Endothelial cell of umbilical vein (primary cell): ENCODE measurements at regions not wholly inside any gene's neighbourhood (a gene's known extent, or its start where the extent isn't known, plus 50 kb on each side); places are given as distances from the start of the nearest gene placed in this dataset.

ENCODE experiments used
- BruUV-seq: library from RNA; stranded (reverse); fragments of 400-500 nt; replicated peaks from 2 replicates; lab custom pipeline; 2021; lab: Mats Ljungman, UMichigan
- CTCF ChIA-PET: fragments of 300-600, 350-600 bp; sonication (Branson Sonifier 250); formaldehyde crosslinking; loops from one replicate; lab custom pipeline; 2021; ENCODE audit warnings: antibody characterized with exemption, inconsistent platforms; lab: Charles Lee
- POLR2A ChIA-PET: fragments of 300-600, 350-600 bp; sonication (Branson Sonifier 250); formaldehyde crosslinking; loops from one replicate; lab custom pipeline; 2021; ENCODE audit warnings: antibody characterized with exemption, inconsistent platforms; lab: Charles Lee
- DNase-seq: peaks from one replicate; pipeline ENCODE4 v3.0.0-alpha.2; 2011; ENCODE audit warnings: low read depth, low spot score
- FAIRE-seq: peaks from 2 replicates; lab custom pipeline; 2011; peaks lifted over from hg19 to GRCh38; lab: Jason Lieb, UNC
- H2AFZ ChIP-seq: 2 replicates; pipeline ENCODE4 v1.6.0; 2012; ENCODE audit warnings: low read depth, low read length, control low read depth, inconsistent platforms
- H3K27ac ChIP-seq: 2 replicates; pipeline ENCODE4 v1.5.1; 2011; ENCODE audit warnings: low read depth, mild to moderate bottlenecking, control low read depth, low read length, moderate library complexity; ENCODE audit not compliant: insufficient read depth
- H3K27me3 ChIP-seq, 2 experiments: 2 replicates each; pipeline versions ENCODE4 v1.6.0 to v1.6.1; 2011; ENCODE audit warnings: low read length in 2 of 2, mixed read lengths in 1 of 2; ENCODE audit not compliant: control insufficient read depth in 2 of 2, insufficient read depth in 2 of 2
- H3K36me3 ChIP-seq, 2 experiments: 2 replicates in 1 of 2; 3 replicates in 1 of 2; pipeline ENCODE4 v1.5.1; 2011; ENCODE audit warnings: low read length in 2 of 2, mild to moderate bottlenecking in 1 of 2, moderate library complexity in 1 of 2; ENCODE audit not compliant: control insufficient read depth in 2 of 2, insufficient read depth in 2 of 2; ENCODE audit errors: extremely low read depth in 1 of 2
- H3K4me1 ChIP-seq: 3 replicates; pipeline ENCODE4 v1.5.1; 2011; ENCODE audit warnings: mild to moderate bottlenecking, low read length; ENCODE audit not compliant: control insufficient read depth, insufficient read depth; ENCODE audit errors: extremely low read depth
- H3K4me2 ChIP-seq: 2 replicates; pipeline ENCODE4 v1.6.1; 2011; ENCODE audit warnings: low read length, control low read depth, mixed read lengths; ENCODE audit not compliant: insufficient read depth
- H3K4me3 ChIP-seq, 3 experiments: fragments of 200-600 bp in 1 of 3; sonication (generic), shearing (Covaris generic) in 1 of 3; replicated peaks in 1 of 3; 2 replicates each; pipeline ENCODE4 v1.5.1; 2011 to 2016; ENCODE audit warnings: control low read depth in 3 of 3, low read length in 3 of 3, mild to moderate bottlenecking in 2 of 3, inconsistent platforms in 1 of 3, low read depth in 1 of 3, moderate library complexity in 1 of 3; ENCODE audit not compliant: insufficient read depth in 1 of 3
- H3K79me2 ChIP-seq: 2 replicates; pipeline ENCODE4 v1.6.0; 2012; ENCODE audit warnings: low read length, inconsistent platforms; ENCODE audit not compliant: control insufficient read depth, insufficient read depth
- H3K9ac ChIP-seq: replicated peaks from 2 replicates; pipeline ENCODE3; 2011; ENCODE audit warnings: low read length, control low read depth; ENCODE audit not compliant: insufficient read depth; ENCODE audit errors: extremely low read depth
- H3K9me1 ChIP-seq: replicated peaks from 3 replicates; pipeline ENCODE4 v1.6.0; 2011; ENCODE audit warnings: mild to moderate bottlenecking, low read length; ENCODE audit not compliant: control insufficient read depth, insufficient read depth; ENCODE audit errors: extremely low read depth
- H3K9me3 ChIP-seq: replicated peaks from 2 replicates; pipeline ENCODE4 v1.5.1; 2012; ENCODE audit warnings: low read length, inconsistent platforms; ENCODE audit not compliant: control insufficient read depth, insufficient read depth
- H4K20me1 ChIP-seq: replicated peaks from 2 replicates; pipeline ENCODE3; 2011; ENCODE audit warnings: mild to moderate bottlenecking, low read length; ENCODE audit not compliant: control insufficient read depth, insufficient read depth; ENCODE audit errors: extremely low read depth
- EZH2 ChIP-seq: IDR thresholded peaks from 2 replicates; pipeline ENCODE4 v1.6.1; 2012; ENCODE audit warnings: borderline replicate concordance, low read depth, mild to moderate bottlenecking, moderate library complexity, low read length, inconsistent platforms; ENCODE audit not compliant: severe bottlenecking
- FOS ChIP-seq: IDR thresholded peaks from 2 replicates; pipeline ENCODE4 v1.6.1; 2011; ENCODE audit warnings: mild to moderate bottlenecking, low read length, moderate library complexity, borderline replicate concordance; ENCODE audit not compliant: insufficient read depth
- GATA2 ChIP-seq: IDR thresholded peaks from 2 replicates; pipeline ENCODE4 v1.7.0; 2011; ENCODE audit warnings: low read depth, mild to moderate bottlenecking, moderate library complexity, mixed read lengths, low read length; ENCODE audit not compliant: insufficient read length, insufficient read depth
- JUN ChIP-seq: IDR thresholded peaks from 2 replicates; pipeline ENCODE4 v1.6.1; 2011; ENCODE audit warnings: borderline replicate concordance, low read depth; ENCODE audit not compliant: insufficient read length, insufficient read depth
- MAX ChIP-seq: IDR thresholded peaks from 2 replicates; pipeline ENCODE4 v1.6.1; 2011; ENCODE audit not compliant: insufficient read depth, insufficient read length
- POLR2A ChIP-seq: IDR thresholded peaks from 2 replicates; pipeline ENCODE4 v1.6.1; 2012; ENCODE audit warnings: low read depth, mild to moderate bottlenecking, control low read depth, low read length
- dilution Hi-C: fragments of 300-500 bp; cut with MboI; formaldehyde crosslinking; loops from one replicate; pipeline ENCODE4 v1.15.0; 2019; ENCODE audit warnings: low sequenced_read_pairs; ENCODE audit not compliant: extremely low pct_ligation_motif_present
- intact Hi-C: fragments of 100-400 bp; cut with micrococcal nuclease; formaldehyde crosslinking; loops from one replicate; pipeline ENCODE4 v1.10.0; 2022
- TF ChIP-seq, protein P1 (sequence below), 2 donors: IDR thresholded peaks; 1 replicate in 1 of 2; 2 replicates in 1 of 2; pipeline ENCODE4 v1.5.1; 2011; ENCODE audit warnings: low read length in 2 of 2, mild to moderate bottlenecking in 2 of 2, moderate library complexity in 2 of 2, control low read depth in 1 of 2, inconsistent platforms in 1 of 2, low read depth in 1 of 2; ENCODE audit not compliant: insufficient read depth in 1 of 2; ENCODE audit errors: extremely low read depth in 1 of 2

DNA sequence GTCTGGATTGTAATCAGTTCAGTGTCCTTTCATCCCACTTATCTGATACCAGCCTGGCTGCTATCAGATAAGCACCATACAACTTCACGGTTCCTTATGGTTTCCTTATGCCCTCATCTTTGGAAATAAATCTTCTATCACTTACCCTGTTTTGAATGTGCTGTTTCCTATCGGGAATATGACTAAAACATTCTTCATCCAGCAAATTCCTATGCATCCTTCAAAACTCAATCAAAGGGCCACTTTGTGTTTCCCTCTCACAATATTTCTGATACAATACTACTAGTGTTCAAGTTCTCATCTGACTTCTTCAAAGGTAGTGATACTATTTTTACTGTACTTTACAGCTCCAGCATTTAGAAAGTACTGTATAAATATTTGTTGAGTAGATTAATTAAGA is 513.2 kb downstream of the OMA1 start:
- H4K20me1 ChIP-seq: no peaks in the 10 kb centered on the region
- H3K27ac ChIP-seq: no peak overlapping the region
- no peaks in the 10 kb centered on the region for H3K9me1 ChIP-seq
- H3K4me3 ChIP-seq: no peak overlapping the region
- H3K9ac ChIP-seq: no peak overlapping the region
- TF ChIP-seq GATA2 (no peak), EZH2 (no peak), POLR2A (no peak), JUN (no peak), MAX (no peak), FOS (no peak)
- TF ChIP-seq, protein P1, sequence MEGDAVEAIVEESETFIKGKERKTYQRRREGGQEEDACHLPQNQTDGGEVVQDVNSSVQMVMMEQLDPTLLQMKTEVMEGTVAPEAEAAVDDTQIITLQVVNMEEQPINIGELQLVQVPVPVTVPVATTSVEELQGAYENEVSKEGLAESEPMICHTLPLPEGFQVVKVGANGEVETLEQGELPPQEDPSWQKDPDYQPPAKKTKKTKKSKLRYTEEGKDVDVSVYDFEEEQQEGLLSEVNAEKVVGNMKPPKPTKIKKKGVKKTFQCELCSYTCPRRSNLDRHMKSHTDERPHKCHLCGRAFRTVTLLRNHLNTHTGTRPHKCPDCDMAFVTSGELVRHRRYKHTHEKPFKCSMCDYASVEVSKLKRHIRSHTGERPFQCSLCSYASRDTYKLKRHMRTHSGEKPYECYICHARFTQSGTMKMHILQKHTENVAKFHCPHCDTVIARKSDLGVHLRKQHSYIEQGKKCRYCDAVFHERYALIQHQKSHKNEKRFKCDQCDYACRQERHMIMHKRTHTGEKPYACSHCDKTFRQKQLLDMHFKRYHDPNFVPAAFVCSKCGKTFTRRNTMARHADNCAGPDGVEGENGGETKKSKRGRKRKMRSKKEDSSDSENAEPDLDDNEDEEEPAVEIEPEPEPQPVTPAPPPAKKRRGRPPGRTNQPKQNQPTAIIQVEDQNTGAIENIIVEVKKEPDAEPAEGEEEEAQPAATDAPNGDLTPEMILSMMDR (IDR thresholded peaks at IDR 0.05; ENCODE audit: extremely low read depth in 1 of 2, insufficient read depth in 1 of 2, low read depth in 1 of 2, low read length in 2 of 2): no peak
- H2AFZ ChIP-seq: no peak overlapping the region
- no peak overlapping the region for H3K4me2 ChIP-seq
- no peaks in the 10 kb centered on the region for H3K4me1 ChIP-seq
- FAIRE-seq (no peak), DNase-seq (no peak)
- no peaks in the 10 kb centered on the region for H3K27me3 ChIP-seq
- dilution Hi-C loops (no loop called here), intact Hi-C loops (no loop called here)
- POLR2A ChIA-PET: no interaction called here
- H3K36me3 ChIP-seq: no peaks in the 10 kb centered on the region
- no TSS peak for BruUV-seq
- no peaks in the 10 kb centered on the region for H3K9me3 ChIP-seq
- H3K79me2 ChIP-seq: no peaks in the 10 kb centered on the region
- CTCF ChIA-PET: no interaction called here
